CD4-positive, alpha-beta T cell (primary cell): ENCODE measurements at regions not wholly inside any gene's neighbourhood (a gene's known extent, or its start where the extent isn't known, plus 50 kb on each side); places are given as distances from the start of the nearest gene placed in this dataset.
"Not testable (repeated sequence)": the region's sequence is repeated elsewhere in the genome, so short reads cannot be mapped to it uniquely, and the experiment has no call there.

ENCODE experiments used
- ATAC-seq: fragments of 200-7000 bp; cut with Tn5 transposase; one replicate; pipeline ENCODE4 v1.10.0; 2022; ENCODE audit warnings: mild to moderate bottlenecking; ENCODE audit not compliant: poor library complexity
- CTCF ChIA-PET: fragments of 350-600 bp; sonication (Branson Sonifier 250); formaldehyde crosslinking; loops from one replicate; lab custom pipeline; 2021; ENCODE audit warnings: antibody characterized with exemption, inconsistent platforms; lab: Charles Lee
- POLR2A ChIA-PET: fragments of 350-600 bp; sonication (Branson Sonifier 250); formaldehyde crosslinking; loops from one replicate; lab custom pipeline; 2021; ENCODE audit warnings: antibody characterized with exemption, inconsistent platforms; lab: Charles Lee
- DNase-seq, 14 experiments: peaks; one replicate each; pipeline ENCODE4 v3.0.0-alpha.2; 2013 to 2020; ENCODE audit warnings: mixed read lengths in 2 of 14
- H3K27ac ChIP-seq, 2 donors: one replicate each; pipeline versions ENCODE4 v1.5.1 to v1.7.0; 2013; ENCODE audit warnings: low read length in 2 of 2, low read depth in 1 of 2, mild to moderate bottlenecking in 1 of 2
- H3K27me3 ChIP-seq, 2 experiments: 1 replicate in 1 of 2; 2 replicates in 1 of 2; pipeline versions ENCODE4 v1.6.1 to v1.7.0; 2013; ENCODE audit warnings: low read length in 2 of 2, control low read depth in 1 of 2, mild to moderate bottlenecking in 1 of 2, moderate library complexity in 1 of 2; ENCODE audit not compliant: insufficient read depth in 2 of 2, control insufficient read depth in 1 of 2
- H3K36me3 ChIP-seq: one replicate; pipeline ENCODE4 v1.6.1; 2013; ENCODE audit warnings: low read length, control low read depth; ENCODE audit not compliant: insufficient read depth
- H3K4me1 ChIP-seq: one replicate; pipeline ENCODE4 v1.6.1; 2013; ENCODE audit warnings: low read length, control low read depth; ENCODE audit not compliant: insufficient read depth
- H3K4me3 ChIP-seq: one replicate; pipeline ENCODE4 v1.5.1; 2013; ENCODE audit warnings: mild to moderate bottlenecking, low read length, moderate library complexity
- H3K9me3 ChIP-seq, 2 experiments: 1 replicate in 1 of 2; 2 replicates in 1 of 2; pipeline versions ENCODE4 v1.6.1 to v1.7.0; 2013; ENCODE audit warnings: low read length in 2 of 2, mild to moderate bottlenecking in 2 of 2, control low read depth in 1 of 2, moderate library complexity in 1 of 2; ENCODE audit not compliant: control insufficient read depth in 1 of 2, insufficient read depth in 1 of 2
- H3K27ac Mint-ChIP-seq: one replicate; pipeline ENCODE4 v1.8.0; 2020; ENCODE audit warnings: mixed read lengths
- H3K27me3 Mint-ChIP-seq: one replicate; pipeline ENCODE4 v1.8.0; 2021; ENCODE audit warnings: mixed read lengths
- H3K36me3 Mint-ChIP-seq: one replicate; pipeline ENCODE4 v1.8.0; 2021; ENCODE audit warnings: low read depth, mixed read lengths
- H3K4me1 Mint-ChIP-seq: one replicate; pipeline ENCODE4 v1.8.0; 2021; ENCODE audit warnings: low read depth, mixed read lengths
- H3K4me3 Mint-ChIP-seq: one replicate; pipeline ENCODE4 v1.8.0; 2020; ENCODE audit warnings: mild to moderate bottlenecking, mixed read lengths
- H3K9me3 Mint-ChIP-seq: one replicate; pipeline ENCODE4 v1.8.0; 2020; ENCODE audit warnings: mixed read lengths
- CTCF ChIP-seq: fragments of 200-600 bp; IDR thresholded peaks from one replicate; pipeline ENCODE4 v1.8.0; 2022; ENCODE audit warnings: antibody characterized with exemption, mild to moderate bottlenecking
- intact Hi-C, 2 experiments: fragments of 100-400 bp; cut with DNase I in 1 of 2; cut with micrococcal nuclease in 1 of 2; formaldehyde crosslinking; loops; one replicate each; pipeline versions ENCODE4 v1.15.1 to v1.9.0; 2023 to 2025; cut with DNase I, micrococcal nuclease

GRCh38 chr9:135381762-135382310 is 97.7 kb upstream of the PPP1R26 start:
- ChIA-PET CTCF (no interaction called here), POLR2A (no interaction called here)

GRCh38 chr9:135384226-135384625 is 95.4 kb upstream of the PPP1R26 start:
- no peak for ATAC-seq

More at GRCh38 chr9:135381762-135382310, 97.7 kb upstream of the PPP1R26 start:
- Histone ChIP-seq H3K27ac (no peak overlapping the region), H3K36me3 (no peaks in the 10 kb centered on the region), H3K9me3 (peaks cover 0 to 10% of the 10 kb centered on the region in 2 experiments), H3K4me3 (no peak overlapping the region), H3K4me1 (no peaks in the 10 kb centered on the region), H3K27me3 (no peaks in the 10 kb centered on the region)
- intact Hi-C loops: no loop called here
- ATAC-seq (no peak), DNase-seq (no peak)
- Mint-ChIP-seq H3K27me3 (no peaks in the 10 kb centered on the region), H3K4me3 (no peak overlapping the region), H3K4me1 (no peaks in the 10 kb centered on the region), H3K36me3 (no peaks in the 10 kb centered on the region), H3K27ac (no peak overlapping the region), H3K9me3 (no peaks in the 10 kb centered on the region)
- no peak for TF ChIP-seq CTCF

GRCh38 chr9:135384815-135385405 is 94.7 kb upstream of the PPP1R26 start:
- H3K4me3 Mint-ChIP-seq, H3K36me3 ChIP-seq, H3K4me1 Mint-ChIP-seq, H3K4me1 ChIP-seq, DNase-seq, H3K27me3 ChIP-seq, H3K27me3 Mint-ChIP-seq, H3K4me3 ChIP-seq, intact Hi-C loops, H3K9me3 Mint-ChIP-seq, H3K27ac Mint-ChIP-seq, H3K9me3 ChIP-seq, ATAC-seq, H3K27ac ChIP-seq, CTCF ChIA-PET, H3K36me3 Mint-ChIP-seq, POLR2A ChIA-PET: not testable (repeated sequence)

More at GRCh38 chr9:135384226-135384625, 95.4 kb upstream of the PPP1R26 start:
- H3K36me3 Mint-ChIP-seq: no peaks in the 10 kb centered on the region
- no peak overlapping the region for H3K27ac Mint-ChIP-seq
- H3K4me1 ChIP-seq: no peaks in the 10 kb centered on the region
- no peak for DNase-seq
- H3K27me3 ChIP-seq: no peaks in the 10 kb centered on the region
- H3K27ac ChIP-seq: no peak overlapping the region
- H3K27me3 Mint-ChIP-seq: no peaks in the 10 kb centered on the region
- no peaks in the 10 kb centered on the region for H3K4me1 Mint-ChIP-seq
- no peaks in the 10 kb centered on the region for H3K9me3 Mint-ChIP-seq
- intact Hi-C loops: no loop called here
- H3K9me3 ChIP-seq: peaks cover 0 to 10% of the 10 kb centered on the region in 2 experiments
- CTCF ChIA-PET: no interaction called here
- H3K36me3 ChIP-seq: no peaks in the 10 kb centered on the region
- H3K4me3 Mint-ChIP-seq: no peak overlapping the region
- no peak for TF ChIP-seq CTCF
- H3K4me3 ChIP-seq: no peak overlapping the region
- POLR2A ChIA-PET: no interaction called here

- H3K27me3 ChIP-seq: no peaks in the 10 kb centered on the region
- intact Hi-C loops: no loop called here
Measured at GRCh38 chr9:135385793-135386192, 93.8 kb upstream of the PPP1R26 start.

More at GRCh38 chr9:135385793-135386192, 93.8 kb upstream of the PPP1R26 start:
- Mint-ChIP-seq H3K4me1 (no peaks in the 10 kb centered on the region), H3K4me3 (no peak overlapping the region), H3K27ac (no peak overlapping the region), H3K36me3 (no peaks in the 10 kb centered on the region), H3K9me3 (no peaks in the 10 kb centered on the region), H3K27me3 (no peaks in the 10 kb centered on the region)
- H3K36me3 ChIP-seq: no peaks in the 10 kb centered on the region
- ATAC-seq (no peak), DNase-seq (no peak)
- H3K4me1 ChIP-seq: no peaks in the 10 kb centered on the region
- peaks cover 0 to 7% of the 10 kb centered on the region in 2 experiments for H3K9me3 ChIP-seq
- ChIA-PET POLR2A (no interaction called here), CTCF (no interaction called here)
- H3K27ac ChIP-seq: no peak overlapping the region
- no peak for TF ChIP-seq CTCF
- H3K4me3 ChIP-seq: no peak overlapping the region
